ENCODE measurements at regions not wholly inside any gene's neighbourhood (a gene's known extent, or its start where the extent isn't known, plus 50 kb on each side); places are given as distances from the start of the nearest gene placed in this dataset.

DNA sequence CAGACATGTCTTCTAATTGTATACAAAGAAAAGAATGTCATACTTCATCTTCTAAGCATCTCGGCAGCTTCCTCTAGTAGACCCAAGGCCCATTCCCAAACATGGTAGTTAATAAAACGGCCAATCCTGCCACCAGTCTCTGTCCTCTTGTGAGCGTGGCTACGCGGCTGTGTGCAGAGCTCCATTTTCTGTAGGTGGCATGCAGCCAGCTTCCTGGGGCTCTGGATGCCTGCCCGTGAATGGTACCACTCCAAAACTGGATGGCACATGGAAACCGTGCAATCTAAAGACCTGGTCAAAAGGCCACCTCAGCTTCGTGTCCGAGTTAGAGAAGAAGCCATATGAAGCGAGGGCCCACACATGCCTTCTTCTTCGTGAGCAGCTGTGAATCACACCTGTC lies 110.7 kb downstream of the SIPA1L2 start:
- no peak for DNase-seq (ENCODE audit: low read depth)

DNA sequence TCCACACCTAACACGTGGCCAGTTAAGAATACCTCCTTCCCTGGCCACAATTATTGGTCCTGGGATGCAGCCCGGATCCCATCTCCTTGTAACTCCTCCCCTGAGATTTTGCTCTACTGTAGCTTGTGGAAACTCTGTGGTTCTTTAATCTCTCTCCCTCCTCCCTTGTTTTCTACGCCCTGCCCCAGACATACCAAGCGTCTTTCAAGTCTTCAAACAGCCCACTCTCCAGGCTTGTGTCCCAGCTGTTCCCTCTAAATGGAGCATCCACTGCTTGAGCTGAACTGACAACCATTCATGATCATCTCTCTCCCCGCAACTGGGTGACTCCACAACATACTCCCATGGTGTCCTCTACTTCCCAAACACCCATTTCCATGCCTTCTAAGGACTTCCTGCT lies 111.6 kb downstream of the SIPA1L2 start:
- DNase-seq (ENCODE audit: low read depth), result no peak

DNA sequence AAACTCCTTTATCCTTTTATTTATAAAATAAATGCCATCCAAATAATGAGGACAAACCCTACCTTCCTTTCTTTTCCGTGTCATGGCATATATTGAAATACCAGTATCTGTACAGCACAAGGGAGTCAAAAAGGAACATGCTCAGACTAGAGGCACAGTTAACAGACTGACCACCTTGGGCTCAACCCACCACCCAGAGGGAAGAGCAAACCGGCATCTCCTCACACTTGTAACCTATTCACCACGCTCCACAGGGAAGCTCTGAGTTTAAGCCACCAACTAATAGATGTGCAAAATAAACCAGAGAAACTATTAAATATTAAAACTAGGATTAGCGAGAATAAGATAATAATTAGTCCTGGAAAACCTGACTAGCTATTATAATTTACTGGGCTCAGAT lies 112.7 kb downstream of the SIPA1L2 start:
- DNase-seq (ENCODE audit: low read depth), result no peak

DNA sequence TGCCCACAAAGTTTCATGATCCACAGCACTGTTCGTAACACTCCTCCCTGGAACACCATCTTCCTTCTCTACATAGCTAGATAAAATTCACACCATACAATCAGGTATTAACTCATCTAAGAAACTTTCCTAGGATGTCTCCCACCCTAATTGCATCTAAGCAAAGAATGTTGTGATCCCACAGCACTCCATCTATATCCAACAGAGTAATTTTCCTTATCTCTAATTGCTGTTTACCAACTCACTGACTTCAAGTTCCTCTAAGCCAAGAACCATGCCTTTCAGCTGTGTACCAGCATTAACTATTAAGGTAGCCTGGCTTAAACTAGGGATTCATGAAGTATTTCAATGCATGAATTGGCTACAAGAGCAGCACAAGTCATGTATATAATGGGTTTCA lies 114.2 kb downstream of the SIPA1L2 start:
- no peak for DNase-seq (ENCODE audit: low read depth)

DNA sequence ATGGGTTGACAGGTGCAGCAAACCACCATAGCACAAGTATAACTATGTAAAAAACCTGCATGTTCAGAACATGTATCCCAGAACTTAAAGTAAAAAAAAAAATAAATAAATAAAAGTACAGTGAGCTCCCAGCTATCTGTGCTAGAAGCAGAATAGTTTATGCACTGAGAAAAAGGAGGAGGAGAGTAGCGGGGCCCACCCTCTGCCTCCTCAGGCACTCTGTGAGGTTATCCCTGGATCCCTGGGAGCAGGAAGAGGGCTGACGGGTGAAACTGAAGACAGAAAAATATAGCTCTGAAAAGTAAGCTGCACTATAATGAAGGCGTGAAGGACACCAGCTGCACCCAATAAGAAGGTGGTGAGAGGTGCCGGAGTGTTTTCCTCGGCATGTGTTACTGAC lies 117.2 kb downstream of the SIPA1L2 start:
- no peak for DNase-seq (ENCODE audit: low read depth)

DNA sequence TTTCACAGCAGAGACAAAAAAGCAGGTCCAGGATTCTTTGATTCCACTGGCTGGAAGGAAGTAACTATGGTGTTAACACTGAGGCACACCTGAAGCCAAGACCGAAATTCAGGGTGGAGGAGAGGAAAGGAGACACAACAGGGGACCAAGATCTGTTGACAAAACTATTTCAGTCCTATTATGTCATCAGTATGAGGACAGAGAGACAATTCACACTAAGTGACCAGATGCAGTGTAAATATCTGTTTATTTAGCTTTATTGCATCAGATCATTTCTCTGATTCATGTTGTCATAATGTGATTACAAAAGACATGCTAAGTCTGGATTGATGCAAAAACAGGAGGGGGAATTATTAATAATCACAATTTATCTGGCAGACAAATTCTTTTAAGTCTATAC lies 118.8 kb downstream of the SIPA1L2 start:
- DNase-seq (ENCODE audit: low read depth), result no peak

DNA sequence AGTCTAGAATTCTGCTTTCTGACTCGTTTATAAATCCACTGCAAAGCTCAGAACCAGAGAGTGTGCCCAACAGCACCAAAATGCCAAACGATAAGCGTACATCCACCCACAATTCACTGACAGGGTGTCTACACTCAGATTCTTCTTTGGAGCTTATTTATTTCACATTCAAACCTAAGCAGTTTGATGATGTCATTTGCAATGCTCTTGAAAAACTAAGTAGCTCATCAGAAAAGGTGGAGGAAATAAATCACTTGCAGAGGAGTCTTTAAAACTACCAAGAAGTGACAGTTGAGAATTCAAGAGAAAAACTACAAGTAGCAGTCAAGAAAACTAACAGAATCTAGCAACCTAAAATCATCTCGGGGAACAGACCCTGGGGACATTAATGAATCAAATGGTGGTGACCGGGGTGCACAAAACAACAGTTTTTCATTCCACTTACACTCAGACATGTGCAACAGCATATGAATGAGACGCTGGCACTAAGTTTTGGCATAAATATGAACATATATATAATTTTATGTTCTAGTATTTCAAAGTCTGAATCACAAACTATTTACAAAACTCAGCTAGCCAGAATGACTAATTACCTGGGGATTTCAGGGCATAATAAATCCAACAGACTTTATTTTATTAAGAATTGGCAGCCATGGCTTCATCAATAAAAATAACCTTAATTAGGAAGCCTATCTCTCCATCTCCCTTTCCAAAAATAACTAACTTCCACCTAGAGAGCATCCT lies 119.4 kb downstream of the SIPA1L2 start:
- DNase-seq (ENCODE audit: low read depth), result no peak

DNA sequence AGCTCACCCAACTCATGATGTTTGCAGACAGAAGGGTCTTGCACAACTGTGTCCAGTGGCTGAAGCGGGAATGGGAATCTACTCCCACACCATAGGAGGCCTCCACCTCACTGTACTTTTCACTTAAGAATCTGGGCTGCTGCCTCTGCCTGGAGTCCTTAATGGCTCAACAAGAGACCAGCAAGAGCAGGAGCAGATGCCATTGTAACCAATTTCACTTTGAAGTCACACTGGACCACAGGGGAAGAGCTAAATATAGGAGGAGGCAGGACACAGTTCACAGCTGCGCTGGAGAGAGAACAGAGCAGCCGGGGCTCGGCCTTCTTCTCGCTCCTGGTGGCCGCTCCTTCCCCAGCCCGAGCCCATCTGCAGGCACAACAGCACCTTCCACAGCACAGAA lies 120.4 kb downstream of the SIPA1L2 start:
- no peak for DNase-seq (ENCODE audit: low read depth)

DNA sequence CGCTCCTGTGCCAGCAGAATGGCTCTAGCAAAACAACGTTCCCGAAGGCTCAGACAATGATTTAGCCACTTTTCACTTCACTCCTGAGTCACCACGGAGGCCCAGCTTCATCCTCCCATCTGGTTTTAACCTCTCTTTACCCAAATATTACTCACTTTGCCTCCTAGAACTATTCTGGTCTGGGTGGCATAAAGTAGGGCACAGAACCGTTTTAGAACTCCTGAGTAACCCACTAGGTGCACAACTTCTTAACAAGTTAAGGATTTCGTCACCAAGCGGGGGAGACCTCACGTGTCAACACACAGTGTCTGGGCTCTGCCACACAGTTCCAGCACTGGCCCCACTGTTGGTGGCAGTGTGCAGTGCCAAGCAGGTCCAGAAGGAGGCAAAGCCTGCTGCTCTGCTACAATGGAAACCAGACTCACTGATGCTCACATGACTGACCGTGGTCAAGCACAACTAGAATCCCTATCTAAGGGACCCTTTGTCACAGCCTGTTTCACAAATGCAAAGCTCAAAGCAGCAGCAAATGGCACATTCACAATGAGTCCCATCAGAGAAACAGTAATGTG lies 121.7 kb downstream of the SIPA1L2 start:
- DNase-seq (ENCODE audit: low read depth), result no peak

DNA sequence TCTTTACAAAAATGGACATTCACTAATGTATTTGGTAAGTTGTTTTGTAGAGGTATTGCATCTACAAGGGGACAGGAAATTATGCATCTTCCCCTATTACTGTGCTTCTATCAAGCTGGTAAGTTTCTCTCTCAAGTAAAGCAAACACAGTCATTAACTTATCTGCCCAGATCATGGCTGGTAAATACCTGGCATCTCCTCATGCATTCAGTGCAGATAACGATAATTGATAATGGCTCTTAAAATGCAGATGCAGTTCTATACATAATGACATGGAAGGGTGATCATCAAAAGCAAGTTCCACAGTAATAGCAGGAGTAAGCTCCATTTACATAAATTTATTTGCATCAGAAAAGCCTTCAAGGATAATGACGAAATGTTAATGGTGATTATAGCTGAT lies 122.4 kb downstream of the SIPA1L2 start:
- no peak for DNase-seq (ENCODE audit: low read depth)

DNA sequence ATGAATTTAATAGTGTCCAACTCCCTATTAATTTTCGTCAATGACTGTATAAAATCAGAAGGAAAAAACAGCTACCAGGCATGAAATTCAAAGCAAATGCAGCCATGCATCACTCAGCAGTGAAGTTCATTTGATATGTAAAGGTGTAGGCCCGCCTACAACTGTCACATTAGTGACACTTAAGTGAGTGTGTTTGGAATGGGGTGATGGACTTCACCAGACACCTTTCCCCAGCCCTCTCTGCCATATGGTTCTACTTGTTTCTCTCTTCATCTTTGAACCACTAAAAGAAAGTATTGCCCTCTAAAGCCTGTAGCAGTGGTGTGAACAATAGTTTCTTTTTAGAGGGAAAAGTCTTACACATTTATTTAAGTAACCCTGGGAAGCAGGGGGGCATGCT lies 124.0 kb downstream of the SIPA1L2 start:
- DNase-seq (ENCODE audit: low read depth), result no peak

DNA sequence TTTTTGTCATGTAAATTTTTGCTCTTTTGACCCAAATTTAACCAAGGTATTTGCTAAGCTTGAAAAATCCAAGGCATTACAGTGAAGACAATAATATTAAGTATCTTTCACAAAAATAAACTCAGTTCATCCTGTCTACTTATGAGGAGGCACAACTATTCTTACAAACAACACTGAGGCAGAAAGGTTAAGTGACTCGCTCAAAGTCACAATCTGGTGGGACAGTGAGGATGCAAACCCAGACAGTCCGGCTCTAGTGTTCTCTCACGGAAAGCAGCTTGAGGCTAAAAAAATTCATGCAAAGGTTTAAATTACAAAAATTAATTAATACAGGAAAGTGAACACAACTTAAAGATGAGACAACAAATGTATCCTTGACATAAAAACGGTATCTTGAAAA lies 125.3 kb downstream of the SIPA1L2 start:
- no peak for DNase-seq (ENCODE audit: low read depth)

DNA sequence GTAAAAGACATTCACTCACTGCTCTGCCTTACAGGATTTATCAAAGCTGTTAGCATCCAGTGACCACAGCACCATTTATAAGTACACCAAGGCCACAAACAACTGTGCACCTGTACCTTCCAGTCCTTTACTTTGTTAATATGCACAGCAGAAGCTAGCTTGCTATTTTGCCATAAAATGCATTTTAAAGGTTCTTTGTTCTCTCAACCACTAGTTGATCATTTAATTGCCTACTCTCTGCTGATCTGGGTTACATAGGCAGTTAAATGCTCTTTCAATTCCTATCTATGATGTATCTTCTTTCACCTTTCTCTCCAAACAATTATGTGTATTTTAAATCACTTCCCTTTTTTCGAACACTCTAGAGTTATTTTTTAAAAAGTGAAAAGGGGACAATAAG lies 126.4 kb downstream of the SIPA1L2 start:
- no peak for DNase-seq (ENCODE audit: low read depth)

DNA sequence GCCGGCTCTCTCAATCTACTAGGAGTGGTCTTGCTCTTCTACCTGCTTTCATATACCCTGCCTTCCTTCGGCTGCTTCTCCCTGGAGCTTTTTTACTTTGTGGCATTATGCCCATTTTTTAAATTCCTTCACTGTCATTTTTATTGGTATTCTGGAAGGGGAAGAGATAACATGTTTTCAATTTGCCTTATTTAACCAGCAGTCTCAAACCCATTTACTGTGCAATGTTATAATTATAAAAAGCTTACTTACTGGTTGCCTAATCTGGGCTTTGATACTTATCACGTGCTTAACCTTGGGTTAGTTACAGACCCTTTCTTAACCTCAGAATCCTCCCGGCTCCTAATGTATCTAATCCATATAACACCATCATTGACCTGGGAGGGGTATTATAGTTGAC lies 128.1 kb downstream of the SIPA1L2 start:
- no peak for DNase-seq (ENCODE audit: low read depth)

DNA sequence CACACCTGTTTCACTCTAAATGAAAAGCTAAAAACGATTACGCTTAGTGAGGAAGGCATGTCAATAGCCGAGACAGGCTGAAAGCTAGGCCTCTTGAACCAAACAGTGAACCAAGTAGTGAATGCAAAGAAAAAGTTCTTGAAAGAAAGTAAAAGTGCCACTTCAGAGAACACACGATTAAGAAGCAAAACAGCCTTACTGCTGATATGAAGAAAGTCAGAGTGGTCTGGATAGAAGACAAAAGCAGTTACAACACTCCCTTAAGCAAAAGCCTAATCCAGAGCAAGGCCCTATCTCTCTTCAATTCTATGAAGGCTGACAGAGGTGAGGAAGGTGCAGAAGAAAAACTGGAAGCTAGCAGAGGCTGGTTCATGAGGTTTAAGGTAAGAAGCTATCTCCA lies 130.7 kb downstream of the SIPA1L2 start:
- no peak for DNase-seq (ENCODE audit: low read depth)

DNA sequence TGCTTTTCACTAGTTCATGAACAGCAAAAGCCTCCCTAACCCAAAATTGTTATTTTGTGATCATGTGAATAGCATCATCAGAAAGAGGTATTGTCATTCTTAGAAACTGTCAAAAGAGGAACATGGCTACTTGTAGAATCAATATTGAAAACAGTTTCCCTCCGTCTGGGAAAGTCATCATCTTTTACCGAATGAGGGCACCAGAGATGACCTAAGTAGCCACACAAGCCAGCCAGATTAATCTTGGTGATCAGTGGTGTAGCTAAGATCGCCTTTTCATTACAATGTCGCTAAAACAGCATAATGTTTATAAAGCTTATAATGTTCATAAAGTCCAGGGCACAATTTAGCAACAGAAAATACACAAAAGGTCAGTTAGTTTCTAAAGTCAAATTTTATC lies 136.1 kb downstream of the SIPA1L2 start:
- DNase-seq (ENCODE audit: low read depth), result no peak

DNA sequence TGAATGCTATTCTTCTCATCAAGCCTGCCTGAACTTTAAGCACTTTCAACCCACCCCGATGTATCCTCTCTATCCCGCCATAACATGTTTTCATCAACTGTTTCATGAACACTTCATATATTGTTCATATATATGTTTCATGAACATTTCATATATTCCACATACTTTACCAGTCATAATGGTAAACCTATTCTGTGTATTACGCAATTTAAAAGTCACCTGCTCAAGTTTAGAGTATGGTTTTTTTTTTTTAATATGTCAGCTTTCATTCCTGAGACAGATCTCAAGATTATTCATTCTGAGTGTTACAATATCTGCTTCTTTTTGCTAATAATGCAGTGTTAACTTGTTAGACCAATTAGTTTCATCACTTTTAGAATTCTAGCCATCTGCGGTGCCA lies 140.7 kb downstream of the SIPA1L2 start:
- no peak for DNase-seq (ENCODE audit: low read depth)

DNA sequence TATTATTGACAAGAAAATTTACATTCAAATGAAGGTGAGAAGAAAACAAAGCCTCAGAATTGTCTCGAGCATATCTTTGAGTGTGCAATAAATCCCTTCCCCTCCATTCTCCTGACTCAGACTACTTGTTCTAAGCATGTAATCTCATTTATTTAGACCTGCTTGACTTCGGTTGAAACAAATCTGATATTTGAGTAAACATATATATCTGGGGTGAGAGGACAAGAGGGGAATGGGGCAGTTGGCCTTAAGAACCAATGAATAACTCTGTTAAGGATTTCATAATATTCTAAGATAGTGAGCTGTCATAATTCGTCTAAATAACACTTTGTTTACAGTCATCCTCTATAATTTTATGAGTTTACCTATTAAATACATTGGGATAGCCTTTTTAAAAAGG lies 142.7 kb downstream of the SIPA1L2 start:
- DNase-seq (ENCODE audit: low read depth), result no peak

DNA sequence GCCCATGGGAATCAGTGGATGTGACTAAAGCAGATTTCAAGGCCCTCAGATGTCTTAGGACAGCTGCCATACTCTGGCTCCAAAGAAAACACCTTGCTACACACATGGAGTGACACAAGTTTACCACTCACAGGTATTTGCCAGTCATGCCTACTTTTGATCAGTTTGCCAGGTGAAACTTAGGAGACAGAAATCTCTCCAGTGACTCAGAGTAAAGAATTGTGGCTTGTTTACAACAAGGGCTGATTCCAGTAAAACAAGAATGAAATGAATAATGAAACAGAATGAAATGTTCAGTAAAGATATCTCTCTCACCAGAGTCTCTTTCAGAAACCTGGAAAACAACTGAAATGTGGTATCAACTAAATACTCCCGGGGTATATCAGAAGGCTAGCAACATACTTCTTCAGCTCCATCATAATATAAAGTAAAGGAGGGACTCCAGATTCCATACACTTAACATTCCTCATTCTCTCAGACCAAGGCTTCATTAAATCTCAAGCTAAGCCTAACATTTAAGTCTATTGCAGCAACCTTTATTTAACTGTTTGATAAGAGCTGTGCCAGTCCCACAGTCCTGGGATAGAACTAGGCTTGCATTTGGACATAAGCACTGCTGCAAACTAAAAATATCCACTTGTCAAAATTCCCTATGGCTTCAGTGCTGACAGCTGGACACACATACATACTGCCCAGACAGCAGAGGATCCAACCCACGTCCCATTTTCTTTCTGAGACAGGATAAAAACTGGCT lies 143.3 kb downstream of the SIPA1L2 start:
- DNase-seq (ENCODE audit: low read depth), result no peak

DNA sequence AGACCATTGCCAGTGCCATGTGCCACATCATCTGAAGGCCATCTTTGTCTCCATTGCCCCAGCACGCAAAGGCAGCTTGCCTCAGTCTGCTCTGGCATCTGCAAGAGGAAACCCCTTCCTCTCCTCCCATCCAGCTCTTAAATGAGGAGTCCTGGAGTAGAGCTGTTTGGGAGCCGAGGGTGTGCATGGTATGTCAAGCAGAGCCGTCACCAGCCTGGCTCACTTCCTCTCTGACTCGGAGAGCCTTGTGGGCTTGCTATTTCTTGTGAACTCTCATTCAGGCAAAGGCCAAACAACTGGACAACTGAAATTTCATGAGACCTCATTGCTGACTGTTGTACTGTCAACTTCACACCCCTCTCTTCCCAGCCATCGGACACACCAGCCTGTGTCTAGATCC lies 143.9 kb downstream of the SIPA1L2 start:
- peak; percentile 71 for DNase-seq (ENCODE audit: low read depth)

DNA sequence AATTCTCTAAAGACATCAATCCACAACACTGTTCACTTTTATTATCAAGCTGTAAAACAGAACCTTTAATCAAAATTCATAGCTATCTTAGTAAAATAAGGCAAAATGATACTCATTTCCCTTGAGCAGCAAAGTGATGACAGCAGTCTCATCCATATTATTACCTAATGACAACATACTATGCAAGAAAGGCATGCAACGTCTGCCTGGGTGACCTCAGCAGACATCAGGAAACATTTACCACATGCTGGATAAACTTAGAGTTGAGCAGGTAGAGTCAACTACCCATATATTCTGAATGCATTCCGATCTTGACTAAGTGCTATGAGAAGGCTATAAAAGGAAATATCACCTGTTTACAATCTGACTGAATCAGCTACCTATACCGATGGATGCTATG lies 145.1 kb downstream of the SIPA1L2 start:
- DNase-seq (ENCODE audit: low read depth), result no peak

DNA sequence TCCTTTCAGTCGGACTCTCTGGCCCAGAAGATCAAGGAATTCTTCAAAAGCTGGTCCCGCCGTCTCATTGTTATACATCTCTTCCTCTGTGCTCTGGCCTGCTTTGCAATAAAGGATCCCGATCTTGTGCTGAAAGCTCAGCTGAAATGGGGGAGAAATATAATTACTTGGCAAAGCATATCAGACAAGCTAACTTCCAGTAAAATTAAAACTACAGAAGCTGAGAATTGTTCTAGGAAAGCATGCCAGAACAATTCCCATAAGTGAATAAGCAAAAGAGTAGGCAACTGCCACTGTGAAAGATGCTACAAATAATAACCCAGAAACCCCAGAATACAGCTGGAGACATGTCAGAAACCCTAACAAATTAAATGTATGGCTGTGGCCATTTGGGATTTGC lies 146.1 kb downstream of the SIPA1L2 start:
- no peak for DNase-seq (ENCODE audit: low read depth)

DNA sequence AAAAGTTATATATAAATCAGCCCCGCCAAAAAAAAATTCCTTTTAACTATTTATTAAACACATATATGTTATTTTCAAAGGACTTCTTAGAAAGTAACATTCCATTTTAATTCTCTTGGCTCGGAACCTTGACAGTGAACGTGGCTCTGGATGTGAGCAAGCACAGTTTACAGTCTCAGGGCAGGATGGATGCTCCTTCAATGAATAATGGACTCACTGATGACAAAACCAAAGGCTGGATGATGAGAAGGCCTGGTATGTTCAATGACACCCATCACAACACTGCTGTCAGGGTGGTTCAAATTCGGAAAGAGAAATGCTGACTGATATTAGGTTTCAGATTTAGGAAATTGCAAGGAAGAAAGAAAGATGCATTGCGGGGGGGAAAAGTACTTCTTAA lies 148.8 kb downstream of the SIPA1L2 start:
- DNase-seq (ENCODE audit: low read depth), result no peak

Measured in HT1080 (cell line).